GM19463 (cell line): ENCODE measurements at regions not wholly inside any gene's neighbourhood (a gene's known extent, or its start where the extent isn't known, plus 50 kb on each side); places are given as distances from the start of the nearest gene placed in this dataset.
"Not testable (repeated sequence)": the region's sequence is repeated elsewhere in the genome, so short reads cannot be mapped to it uniquely, and the experiment has no call there.

Experiments
- ATAC-seq: cut with Tn5 transposase; IDR thresholded peaks from one replicate; pipeline ENCODE4 v1.9.1; 2021; ENCODE audit warnings: mild to moderate bottlenecking, moderate library complexity; ENCODE audit not compliant: unreplicated experiment

- ATAC-seq, result no peak
Observed at GRCh38 chr5:25405850-25406249, 761.1 kb upstream of the CDH10 start.

- ATAC-seq, result no peak
Observed at GRCh38 chr5:25399878-25400480, 755.2 kb upstream of the CDH10 start.

- ATAC-seq, result no peak
Observed at GRCh38 chr5:25393957-25394356, 749.2 kb upstream of the CDH10 start.

- ATAC-seq, result no peak
Observed at GRCh38 chr5:25393256-25393655, 748.5 kb upstream of the CDH10 start.

GRCh38 chr5:25387953-25388352 is 743.2 kb upstream of the CDH10 start:
- ATAC-seq, result no peak

- ATAC-seq, result no peak
Observed at GRCh38 chr5:25362799-25363198, 718.0 kb upstream of the CDH10 start.

- ATAC-seq, result no peak
Observed at GRCh38 chr5:25358919-25359318, 714.1 kb upstream of the CDH10 start.

GRCh38 chr5:25357605-25358004 is 712.8 kb upstream of the CDH10 start:
- ATAC-seq, result no peak

- ATAC-seq, result no peak
Observed at GRCh38 chr5:25349746-25350145, 705.0 kb upstream of the CDH10 start.

GRCh38 chr5:25345240-25345771 is 700.5 kb upstream of the CDH10 start:
- ATAC-seq, result no peak

GRCh38 chr5:25339541-25339940 is 694.8 kb upstream of the CDH10 start:
- no peak for ATAC-seq

GRCh38 chr5:25334350-25334749 is 689.6 kb upstream of the CDH10 start:
- ATAC-seq, result no peak

- ATAC-seq, result no peak
Observed at GRCh38 chr5:25330721-25331120, 685.9 kb upstream of the CDH10 start.

GRCh38 chr5:25327172-25327571 is 682.4 kb upstream of the CDH10 start:
- ATAC-seq, result no peak

GRCh38 chr5:25301836-25302235 is 657.1 kb upstream of the CDH10 start:
- ATAC-seq, result no peak

GRCh38 chr5:25295067-25295466 is 650.3 kb upstream of the CDH10 start:
- no peak for ATAC-seq

- ATAC-seq, result not testable (repeated sequence)
Observed at GRCh38 chr5:25289766-25290165, 645.0 kb upstream of the CDH10 start.

- no peak for ATAC-seq
Observed at GRCh38 chr5:25286319-25286718, 641.5 kb upstream of the CDH10 start.

GRCh38 chr5:25285136-25285535 is 640.4 kb upstream of the CDH10 start:
- no peak for ATAC-seq

GRCh38 chr5:25263507-25263906 is 618.7 kb upstream of the CDH10 start:
- ATAC-seq, result not testable (repeated sequence)

- ATAC-seq, result no peak
Observed at GRCh38 chr5:25262221-25262620, 617.4 kb upstream of the CDH10 start.

GRCh38 chr5:25255128-25255527 is 610.4 kb upstream of the CDH10 start:
- no peak for ATAC-seq

- no peak for ATAC-seq
Observed at GRCh38 chr5:25241981-25242380, 597.2 kb upstream of the CDH10 start.
